Stimulated activated naive CD4-positive, alpha-beta T cell (primary cell): ENCODE measurements at regions not wholly inside any gene's neighbourhood (a gene's known extent, or its start where the extent isn't known, plus 50 kb on each side); places are given as distances from the start of the nearest gene placed in this dataset.

Source experiments
- DNase-seq, 6 experiments: peaks; one replicate each; lab custom pipeline; 2025; lab: John Stamatoyannopoulos, UW

DNA sequence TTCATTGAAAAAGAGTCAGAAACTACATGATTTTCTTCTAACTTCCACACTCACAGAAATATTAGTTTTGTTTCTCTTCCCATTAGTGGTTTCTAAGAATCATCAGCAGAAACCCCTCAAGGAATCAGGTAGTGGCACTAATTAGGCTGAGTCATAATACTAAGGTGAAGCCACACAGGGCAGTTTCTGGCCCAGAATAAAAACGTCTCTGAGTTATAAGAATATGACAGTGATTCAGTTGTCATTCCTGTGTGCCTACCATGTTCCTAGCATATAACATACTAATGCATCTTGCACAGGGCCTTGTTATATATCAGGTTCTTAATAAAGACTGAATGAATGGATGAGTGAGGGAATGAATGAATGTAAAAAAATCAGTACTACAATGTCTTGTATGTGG lies 206.0 kb upstream of the PLEKHG7 start:
- DNase-seq: no peak

DNA sequence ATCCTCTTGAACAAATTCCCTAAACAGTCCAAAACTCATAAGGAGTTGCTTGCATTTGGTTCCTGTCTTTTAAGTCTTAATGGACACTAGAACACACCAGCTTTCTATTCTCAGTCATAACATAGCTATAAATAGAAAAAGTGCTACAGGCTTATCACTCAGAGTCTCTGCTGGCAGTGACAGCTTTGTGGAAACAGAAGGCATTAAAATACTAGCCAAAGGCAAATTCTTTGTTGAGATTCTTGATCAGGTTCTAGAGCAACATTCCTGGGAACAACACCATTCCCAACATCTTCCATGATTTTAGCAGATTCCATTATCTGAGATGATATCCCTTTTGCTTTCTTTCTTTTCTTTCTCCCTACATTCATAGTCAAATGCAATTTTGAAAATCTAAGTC lies 207.7 kb upstream of the PLEKHG7 start:
- DNase-seq: no peak

DNA sequence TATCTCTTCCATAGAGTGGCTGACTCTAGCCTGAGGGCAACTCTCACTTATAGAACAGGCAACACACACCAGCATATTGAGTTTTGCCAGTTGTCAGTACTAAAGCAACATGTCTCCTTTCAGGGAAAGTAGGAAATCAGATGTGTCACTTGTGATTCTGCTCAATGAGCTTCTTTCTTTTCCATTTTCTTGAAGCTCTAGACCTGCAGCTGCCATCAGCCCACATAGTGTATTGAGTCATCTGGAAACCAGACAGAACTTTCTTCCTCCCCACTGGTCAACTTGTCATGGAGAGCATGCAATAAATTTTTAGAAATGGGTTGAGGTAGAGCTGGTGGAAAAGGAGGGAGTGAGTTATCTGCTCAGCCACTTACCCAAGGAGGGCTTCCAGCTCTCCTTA lies 209.0 kb upstream of the PLEKHG7 start:
- no peak for DNase-seq

DNA sequence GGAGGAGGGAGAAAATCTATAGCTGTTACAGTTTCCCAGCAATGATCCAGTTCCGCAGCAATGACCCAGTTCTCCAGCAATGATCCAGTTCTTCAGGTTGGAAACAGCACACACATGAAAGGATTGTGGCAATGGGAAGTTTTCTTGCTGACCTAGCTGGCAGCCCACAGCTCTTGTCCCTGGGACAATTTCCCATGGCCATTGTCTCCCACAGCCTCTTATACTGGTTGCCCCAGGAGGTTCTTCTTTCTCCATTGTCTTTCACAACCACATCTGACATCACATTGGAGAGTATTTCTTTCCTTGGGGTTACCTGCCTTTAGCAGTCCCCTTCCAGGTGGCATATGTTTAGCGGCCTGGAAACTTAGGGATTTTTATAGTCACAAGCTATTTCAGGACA lies 209.8 kb upstream of the PLEKHG7 start:
- no peak for DNase-seq

DNA sequence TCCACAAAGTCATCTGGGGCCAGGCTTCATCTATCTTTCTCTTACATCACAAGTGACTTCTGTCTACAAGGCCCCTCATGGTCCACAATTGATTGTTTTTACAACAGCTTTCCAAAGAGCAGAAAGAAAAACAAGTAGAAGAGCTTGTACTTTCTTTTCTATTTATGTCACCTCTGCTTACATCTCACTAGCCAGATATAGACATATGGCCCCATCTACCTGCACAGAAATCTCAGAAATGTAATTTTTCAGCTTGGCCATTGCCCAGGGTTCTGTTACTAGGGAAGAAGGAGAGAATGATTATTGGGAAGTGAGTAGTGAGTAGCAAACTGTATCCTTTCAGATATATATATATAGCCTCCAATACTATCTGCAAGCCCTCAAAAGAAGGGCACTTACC lies 210.5 kb upstream of the PLEKHG7 start:
- DNase-seq: no peak

DNA sequence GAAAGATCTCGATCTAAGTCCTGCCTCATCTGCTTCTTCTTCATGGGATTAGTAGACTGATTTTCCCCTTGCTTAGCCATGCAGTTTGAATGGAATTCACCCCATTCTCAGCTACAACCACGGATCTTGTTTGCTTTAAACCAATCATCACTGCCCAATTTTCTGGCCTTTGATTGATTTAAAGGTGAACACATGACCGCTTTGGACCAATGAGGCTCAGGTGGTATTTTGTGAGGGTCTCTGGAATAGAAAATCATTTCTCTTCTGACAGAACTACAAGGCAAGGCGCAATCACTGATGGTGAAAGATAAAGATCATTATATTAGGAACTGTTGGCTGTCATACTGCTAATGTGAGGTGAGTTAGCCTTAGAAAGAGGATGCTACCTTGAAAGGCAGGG lies 213.0 kb upstream of the PLEKHG7 start:
- DNase-seq: no peak

DNA sequence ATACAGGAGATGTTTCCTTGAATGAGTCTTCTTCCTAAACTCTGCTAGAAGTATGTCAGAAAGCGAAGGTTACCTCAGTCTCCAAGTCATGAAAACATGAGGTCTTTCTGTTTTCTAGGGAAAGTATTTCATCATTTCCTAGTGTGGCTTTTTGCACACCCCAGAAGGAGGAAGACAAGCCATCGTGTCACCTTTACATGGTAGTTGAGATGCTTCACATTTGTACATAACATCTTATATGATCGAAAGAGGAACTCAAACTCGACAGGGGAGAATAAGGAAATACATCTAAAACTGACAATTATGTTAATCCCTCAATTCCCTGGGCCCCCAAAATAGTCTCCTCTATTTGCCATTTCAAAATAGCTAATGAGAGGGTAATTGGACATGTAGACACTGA lies 214.1 kb upstream of the PLEKHG7 start:
- no peak for DNase-seq

DNA sequence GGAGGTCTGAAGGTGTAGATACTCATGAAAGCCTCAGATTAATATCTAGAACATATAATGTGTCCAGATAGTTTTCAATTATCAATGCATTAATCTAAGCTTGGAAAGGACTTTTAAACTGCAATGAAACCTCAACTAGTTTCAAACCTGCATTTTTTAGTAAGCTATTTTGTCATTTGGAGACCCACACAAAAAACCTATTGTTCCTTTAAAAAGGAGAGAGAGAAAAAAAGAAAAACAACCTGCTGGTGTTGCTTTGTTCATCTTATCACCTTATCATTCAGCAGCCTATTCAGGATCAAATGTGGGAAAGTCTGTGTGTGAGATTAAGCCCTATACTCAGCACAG lies 215.7 kb upstream of the PLEKHG7 start:
- no peak for DNase-seq

DNA sequence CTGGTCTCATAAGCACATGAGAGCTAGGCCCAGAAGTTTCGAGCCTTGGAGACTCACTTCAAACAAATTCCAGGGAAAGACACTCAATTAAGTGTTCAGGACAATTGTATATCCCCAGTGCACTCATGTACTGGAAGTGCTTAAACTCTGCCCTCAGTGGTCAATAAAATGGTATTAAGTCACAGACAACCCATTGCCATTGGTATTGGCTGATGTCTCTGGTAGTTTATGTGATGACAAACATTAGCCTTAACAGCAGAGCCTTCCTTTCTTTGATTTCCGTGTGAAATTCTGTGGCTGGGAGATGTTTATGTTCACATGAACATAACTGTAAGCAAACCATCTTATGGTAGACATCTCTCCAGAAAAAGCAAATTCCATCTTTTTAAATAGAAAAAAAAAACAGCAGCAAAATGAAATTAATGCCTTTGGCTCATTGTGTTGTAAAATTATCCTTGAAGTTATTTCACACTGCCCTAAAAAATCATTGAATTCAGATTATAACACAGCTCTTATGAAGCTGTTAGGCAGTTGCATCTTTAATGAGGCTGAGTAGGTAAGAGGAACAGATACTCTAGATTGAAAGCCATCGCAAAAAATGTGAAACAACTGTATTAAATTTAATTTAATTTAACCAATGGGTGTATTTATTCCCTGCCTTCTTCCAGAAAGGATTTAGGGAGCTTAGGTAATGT lies 216.2 kb upstream of the PLEKHG7 start:
- DNase-seq: no peak

DNA sequence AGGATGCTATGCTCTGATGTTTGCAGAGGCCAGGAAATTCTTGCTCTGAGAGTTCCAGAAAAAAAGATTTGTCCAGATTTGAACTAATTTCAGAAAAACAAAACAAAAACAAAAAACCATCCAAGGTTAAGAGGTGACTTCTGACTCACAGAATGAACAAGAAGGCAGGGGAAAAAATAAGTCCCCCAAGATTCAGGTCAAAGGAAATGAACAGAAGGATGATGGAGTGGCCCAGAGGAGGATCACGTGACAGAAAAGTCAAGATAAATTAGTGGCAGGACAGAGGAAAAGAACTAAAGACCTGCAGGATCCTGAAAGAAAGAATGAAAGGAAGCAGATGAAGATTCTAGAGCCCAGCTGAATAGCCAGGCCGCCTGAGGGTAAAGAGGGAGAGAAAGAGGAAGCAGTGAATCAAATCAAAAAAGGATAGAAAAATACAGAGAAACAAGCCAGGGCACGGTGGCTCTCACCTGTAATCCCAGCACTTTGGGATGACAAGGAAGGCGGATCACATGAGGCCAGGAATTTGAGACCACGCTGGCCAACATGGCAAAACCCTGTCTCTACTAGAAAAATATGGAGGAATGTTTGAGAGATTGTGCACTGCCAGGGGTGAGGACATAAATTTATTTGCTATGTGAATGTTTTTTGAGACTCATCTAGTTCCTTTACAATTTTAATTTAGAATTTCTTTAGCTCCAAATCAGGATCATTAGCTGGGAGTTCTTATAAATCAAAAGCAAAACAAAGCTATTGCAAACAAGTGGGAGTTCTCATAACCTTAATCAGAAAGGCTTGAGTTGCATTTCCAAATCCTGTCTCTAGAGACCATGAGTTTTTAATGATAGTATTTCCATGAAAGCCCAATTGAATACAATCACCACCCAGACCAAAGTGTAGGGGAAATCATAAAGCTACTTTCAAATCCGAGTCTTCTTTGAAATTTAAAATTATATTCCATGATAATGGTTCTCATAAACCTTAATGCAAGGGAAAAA lies 217.1 kb upstream of the PLEKHG7 start:
- no peak for DNase-seq

DNA sequence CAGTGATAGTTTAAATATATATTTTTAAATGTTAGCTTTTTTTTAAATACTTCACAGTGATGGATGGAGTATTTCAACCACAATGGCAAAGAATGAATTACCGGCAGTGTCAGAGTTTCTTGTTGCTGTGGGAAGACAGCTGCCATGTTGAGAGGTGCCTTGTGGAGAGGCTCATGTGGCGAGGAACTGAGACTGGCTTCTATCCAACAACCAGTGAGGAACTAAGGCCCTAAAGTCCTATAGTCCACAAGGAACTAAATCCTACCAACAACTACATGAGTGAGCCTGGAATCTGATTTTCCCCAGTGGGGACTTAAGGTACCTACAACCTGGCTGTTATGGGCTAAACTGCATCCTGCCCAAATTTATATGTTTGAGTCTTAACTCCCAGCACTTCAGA lies 220.2 kb upstream of the PLEKHG7 start:
- no peak for DNase-seq

DNA sequence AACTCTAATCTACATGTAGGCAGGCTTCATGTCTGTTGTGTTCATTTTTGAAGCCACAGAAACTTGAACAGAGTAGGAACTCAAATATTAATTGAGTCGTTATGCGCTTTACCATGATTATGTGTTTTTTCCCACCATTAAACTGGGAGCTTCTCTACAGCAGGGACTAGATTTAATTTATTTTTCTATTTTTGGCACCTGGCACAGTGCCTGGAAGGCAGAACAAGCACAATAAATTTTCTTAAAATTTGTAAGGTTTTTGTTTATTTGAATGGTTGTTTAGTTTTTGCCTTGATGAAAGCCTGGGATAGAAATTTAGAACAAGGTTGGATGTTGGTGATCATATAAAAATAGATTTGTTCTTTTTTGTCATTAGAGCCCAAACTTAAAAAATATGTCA lies 221.7 kb upstream of the PLEKHG7 start:
- DNase-seq: no peak

DNA sequence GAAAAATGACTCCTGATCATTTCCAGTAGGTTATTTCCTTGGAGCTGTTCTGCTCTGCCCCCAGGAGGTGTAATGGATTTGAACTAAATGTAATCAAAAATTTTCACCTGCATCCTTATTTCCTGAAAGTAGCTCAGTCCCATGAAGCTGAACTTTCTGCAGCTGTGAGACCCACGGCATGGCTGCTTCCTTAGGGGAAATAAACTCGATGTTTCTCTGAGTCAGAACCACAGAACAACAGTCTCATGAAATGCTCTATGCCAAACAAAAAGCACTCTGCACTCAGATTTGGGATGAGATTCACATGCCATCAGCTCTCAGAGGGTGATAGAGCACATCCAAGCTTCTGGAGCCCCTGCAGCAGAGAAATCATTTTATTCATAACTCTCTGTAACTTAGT lies 224.1 kb upstream of the PLEKHG7 start:
- DNase-seq: no peak

DNA sequence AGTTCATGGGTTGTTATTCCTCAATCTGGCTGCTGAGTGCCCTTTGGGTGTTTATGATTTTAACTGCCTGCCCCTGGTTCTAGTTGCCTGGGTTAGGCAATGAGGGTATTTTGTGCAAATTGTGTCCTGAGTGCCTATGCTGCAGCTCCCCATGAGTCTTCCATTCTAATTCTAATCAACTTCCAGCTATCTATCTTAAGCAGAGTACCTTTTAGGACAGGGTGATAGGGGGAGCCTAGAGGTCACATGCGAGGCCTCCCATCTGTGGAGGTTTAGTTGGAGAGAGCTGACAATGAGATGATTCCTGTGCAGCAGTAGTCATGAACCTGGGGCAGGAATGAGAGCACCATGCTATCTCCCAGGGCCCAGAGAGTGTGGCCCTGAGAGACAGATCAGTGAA lies 225.9 kb upstream of the PLEKHG7 start:
- DNase-seq: no peak

DNA sequence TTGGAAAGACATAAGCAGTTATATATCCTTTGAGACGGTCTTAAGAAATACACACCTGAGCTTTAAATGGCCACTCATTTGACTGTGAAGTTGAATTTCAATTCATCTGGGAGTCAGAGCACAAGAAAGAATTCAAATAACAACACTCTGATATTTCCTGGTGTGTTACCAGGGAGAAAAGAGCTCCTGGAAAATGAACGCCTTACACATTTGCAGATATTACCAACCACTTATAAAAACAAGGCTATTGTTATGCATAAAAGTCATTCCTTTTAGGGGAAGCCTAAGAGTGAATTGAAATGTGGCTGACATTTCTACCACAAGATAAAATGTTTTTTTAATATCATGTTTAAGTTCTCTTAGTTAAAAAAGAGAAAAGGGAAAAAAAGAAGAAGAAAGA lies 229.2 kb upstream of the PLEKHG7 start:
- DNase-seq: no peak

DNA sequence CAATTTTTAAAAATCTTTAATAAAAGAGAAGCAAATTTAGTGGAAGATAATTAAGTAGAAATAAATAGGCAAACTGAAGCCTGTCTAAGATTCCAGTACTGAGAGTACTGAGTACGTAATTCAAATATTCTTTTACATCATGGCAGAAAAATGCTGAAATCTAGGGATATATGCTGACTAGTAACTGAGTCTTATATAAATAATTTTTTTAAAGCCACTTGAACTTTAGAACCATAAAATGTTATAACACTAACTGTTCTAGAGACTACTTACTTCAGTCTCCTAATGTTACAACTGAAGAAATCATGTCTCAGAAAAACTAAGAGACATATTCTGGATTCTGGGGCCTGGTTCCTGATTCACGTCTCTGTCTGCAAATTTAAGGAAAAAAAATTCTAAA lies 230.6 kb upstream of the PLEKHG7 start:
- DNase-seq: no peak

DNA sequence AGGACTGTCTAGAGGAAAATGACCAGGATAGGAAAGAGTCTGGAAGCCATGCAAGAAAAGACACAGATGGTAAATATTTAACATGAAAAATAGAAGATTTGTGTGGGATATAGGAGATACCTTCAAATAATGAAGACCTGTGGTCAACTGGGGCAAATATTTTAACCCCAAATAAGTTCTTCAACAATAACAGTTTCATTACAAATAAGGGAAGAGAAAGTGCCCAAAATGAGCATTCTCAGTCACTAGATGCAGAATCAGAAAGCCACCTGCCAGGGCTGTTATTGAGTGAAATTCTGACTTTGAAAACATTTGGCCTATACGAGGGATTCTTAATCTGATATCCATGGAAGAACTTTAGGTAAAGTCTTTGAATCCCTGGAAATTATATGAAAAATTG lies 231.2 kb upstream of the PLEKHG7 start:
- no peak for DNase-seq

DNA sequence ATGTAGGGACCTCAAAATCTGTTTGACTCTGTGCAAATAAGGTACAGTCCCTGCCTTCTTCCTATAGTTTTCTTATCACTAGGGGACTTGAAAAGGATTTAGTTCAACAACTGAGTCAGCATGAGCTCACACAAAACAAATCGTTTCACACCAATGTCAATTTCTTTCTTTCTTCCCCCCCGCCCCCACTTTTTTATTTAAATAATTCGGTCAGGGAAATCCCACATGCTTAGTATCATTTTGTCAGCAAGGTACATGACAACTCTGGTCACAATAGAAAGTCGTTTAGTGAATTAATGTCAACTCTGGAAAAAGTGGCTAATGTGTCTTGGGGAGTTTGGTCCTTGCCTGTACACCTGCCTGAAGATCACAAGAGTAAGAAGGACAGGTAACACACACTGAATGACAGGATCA lies 232.2 kb upstream of the PLEKHG7 start:
- DNase-seq: no peak

DNA sequence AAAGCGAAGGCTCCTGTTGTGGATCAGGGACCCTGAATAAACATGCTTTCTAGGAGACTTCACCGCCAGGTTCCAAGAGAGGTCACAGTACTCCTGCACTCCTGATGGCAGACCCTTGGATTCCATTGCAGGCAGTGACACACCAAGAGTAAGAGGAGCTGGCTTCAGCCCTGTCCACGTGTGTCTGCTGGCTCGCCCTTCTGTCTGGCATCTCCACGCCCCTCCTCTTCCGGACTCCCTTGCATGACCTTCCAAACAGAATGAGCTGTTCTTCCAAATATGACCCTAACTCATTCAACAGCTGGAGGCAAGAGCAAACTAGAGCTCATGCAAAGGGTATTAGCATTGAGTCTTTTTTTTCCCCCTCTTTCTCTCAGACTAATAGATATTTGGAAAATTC lies 233.0 kb upstream of the PLEKHG7 start:
- no peak for DNase-seq

DNA sequence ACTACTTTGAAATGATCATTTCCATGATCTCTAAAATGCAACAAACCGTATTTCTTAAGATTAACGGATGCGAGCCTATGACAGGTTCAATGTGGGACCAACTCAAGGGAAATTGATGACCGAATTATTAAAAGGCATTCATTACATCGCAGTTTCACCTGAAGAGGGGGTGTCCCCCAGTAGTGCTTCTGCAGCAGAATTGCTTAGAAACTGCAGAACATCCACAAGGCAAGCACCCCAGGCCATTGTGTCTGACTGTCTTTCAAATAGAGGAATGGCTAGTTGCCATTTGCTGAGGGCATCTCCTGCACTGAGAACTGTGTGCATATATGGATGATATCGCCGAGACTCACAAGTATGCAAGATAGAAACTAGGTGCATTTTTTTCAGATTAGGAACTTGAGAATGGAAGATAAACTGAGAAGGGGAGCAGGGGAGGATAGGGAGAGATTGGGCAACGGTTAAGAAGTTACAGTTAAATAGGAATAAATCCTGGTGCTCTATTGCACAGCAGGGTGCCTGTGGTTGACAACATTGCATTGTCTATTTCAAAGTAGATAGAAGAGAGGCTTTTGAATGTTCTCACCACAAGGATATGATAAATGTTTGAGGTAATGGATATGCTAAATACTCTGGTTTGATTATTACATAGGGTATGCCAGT lies 234.3 kb upstream of the PLEKHG7 start:
- no peak for DNase-seq

DNA sequence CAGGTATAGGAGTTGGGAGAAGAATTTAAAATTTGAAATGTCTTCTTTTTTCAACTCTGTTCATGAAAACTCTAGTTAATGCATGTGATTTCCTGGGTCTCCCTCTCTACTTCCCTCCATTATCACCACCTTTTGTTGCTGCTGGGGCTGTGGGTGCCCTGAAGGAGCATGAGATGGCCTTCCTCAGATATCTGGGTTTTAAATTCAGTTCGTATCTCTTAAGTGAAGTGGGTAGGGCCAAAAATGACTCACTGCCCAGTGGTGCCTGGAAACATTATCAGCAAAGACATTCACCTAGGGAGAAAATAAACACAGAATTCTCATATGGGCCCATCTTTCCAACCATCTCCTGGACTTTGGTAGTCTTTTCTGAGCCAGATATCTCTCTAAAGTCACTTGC lies 234.9 kb upstream of the PLEKHG7 start:
- no peak for DNase-seq

DNA sequence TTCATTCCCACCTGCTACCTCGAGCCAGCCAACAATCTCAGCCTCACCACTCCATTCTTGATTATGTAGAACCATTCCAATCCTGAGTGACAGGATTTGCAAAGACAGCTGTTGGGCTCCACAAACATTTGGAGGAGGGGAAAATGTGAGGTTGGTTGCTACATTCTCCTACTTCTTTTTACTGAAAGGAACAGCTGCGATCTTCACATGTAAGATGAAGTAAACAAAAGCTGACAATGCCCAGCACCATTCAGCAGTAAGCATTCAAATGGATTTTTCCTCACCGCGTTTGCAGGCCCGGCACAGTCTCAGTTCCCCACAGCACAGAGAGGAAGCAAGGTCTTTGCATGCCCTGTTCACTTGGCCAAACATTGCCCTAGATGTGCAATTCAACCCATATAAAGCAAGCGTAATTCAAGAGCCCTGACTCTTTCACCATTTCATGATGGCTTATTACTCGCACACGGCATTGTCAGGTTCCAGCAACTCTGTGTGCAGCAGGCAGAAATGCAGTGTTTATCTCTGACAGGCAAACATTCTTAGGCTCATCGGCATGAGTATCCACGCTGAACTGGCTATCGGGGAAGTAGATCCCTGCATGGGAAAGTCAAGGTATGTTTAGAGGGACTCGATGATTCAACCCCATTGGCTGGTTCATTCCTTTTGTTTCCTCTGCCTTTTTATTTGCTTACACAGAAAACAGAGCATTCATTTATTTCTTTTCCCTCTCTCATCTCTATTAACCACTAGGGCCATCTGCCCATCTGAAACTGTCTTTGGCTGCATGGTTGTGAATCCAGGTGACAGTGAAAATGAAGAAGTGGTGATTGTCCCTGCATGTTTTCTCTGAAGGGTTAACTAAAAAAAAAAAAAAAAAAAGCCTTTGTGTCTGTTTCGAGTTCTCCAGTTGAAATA lies 236.1 kb upstream of the PLEKHG7 start:
- DNase-seq: no peak
